ENCODE measurements at regions not wholly inside any gene's neighbourhood (a gene's known extent, or its start where the extent isn't known, plus 50 kb on each side); places are given as distances from the start of the nearest gene placed in this dataset.

GRCh38 chr11:15374418-15374817 is 259.7 kb downstream of the INSC start:
- no peaks in the 10 kb centered on the region for H3K4me1 ChIP-seq (ENCODE audit: insufficient read depth)
- H3K27ac ChIP-seq, result no peak overlapping the region

DNA sequence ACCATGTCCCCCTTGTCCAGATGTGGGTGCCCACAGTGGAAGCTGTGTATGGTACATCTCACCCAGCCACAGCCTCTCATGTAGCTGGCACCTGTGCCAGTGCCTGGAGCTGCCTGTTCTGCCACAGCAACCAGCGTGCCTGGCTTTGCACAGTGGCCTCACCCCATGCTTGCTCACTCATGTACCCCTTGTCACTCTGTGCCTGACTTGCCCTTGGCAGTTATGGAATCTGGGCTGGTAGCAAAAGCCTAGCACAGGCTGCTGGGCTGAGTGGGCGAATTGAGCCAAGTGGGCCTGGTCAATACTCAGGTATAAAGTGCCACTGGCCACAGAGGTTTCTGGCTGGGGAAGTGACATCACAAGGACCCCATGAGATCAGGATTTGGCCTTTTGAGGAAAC is 264.2 kb downstream of the INSC start:
- H3K4me2 ChIP-seq, result no peak overlapping the region
- no peaks in the 10 kb centered on the region for H3K9me2 ChIP-seq (replicated peaks; ENCODE audit: insufficient read depth)
- WGBS (ENCODE audit: low lambda C conversion rate, missing lambda C conversion rate), result 96% methylated on average over 2 of the region's 2 CpGs
- no peaks in the 10 kb centered on the region for H3K36me3 ChIP-seq (replicated peaks; ENCODE audit: insufficient read depth, low read depth)
- H2AFZ ChIP-seq, result no peak overlapping the region
- no peaks in the 10 kb centered on the region for H4K20me1 ChIP-seq (ENCODE audit: insufficient read depth, poor library complexity, severe bottlenecking)
- TF ChIP-seq CTCF (IDR thresholded peaks at IDR 0.05; ENCODE audit: poor library complexity), result no peak
- no peak for TF ChIP-seq EZH2 (IDR thresholded peaks at IDR 0.05; ENCODE audit: borderline replicate concordance)
- TF ChIP-seq EZH2phosphoT487 (IDR thresholded peaks at IDR 0.05; ENCODE audit: low read depth, severe bottlenecking, unreplicated experiment), result no peak
- DNase-seq (ENCODE audit: low spot score), result no peak
- H3K27me3 ChIP-seq, result no peaks in the 10 kb centered on the region
- H3K9me3 ChIP-seq (ENCODE audit: low read depth), result no peaks in the 10 kb centered on the region
- no peak overlapping the region for H3K4me3 ChIP-seq
- no peak overlapping the region for H3K27ac ChIP-seq
- H3K79me2 ChIP-seq, result no peaks in the 10 kb centered on the region
- no peaks in the 10 kb centered on the region for H3K4me1 ChIP-seq (ENCODE audit: insufficient read depth)

More at GRCh38 chr11:15374418-15374817, 259.7 kb downstream of the INSC start:
- no peaks in the 10 kb centered on the region for H3K9me2 ChIP-seq (replicated peaks; ENCODE audit: insufficient read depth)
- DNase-seq (ENCODE audit: low spot score), result no peak
- no peaks in the 10 kb centered on the region for H3K27me3 ChIP-seq
- 55% methylated on average over 2 of the region's 2 CpGs for WGBS (ENCODE audit: low lambda C conversion rate, missing lambda C conversion rate)
- no peaks in the 10 kb centered on the region for H3K36me3 ChIP-seq (replicated peaks; ENCODE audit: insufficient read depth, low read depth)
- H3K4me3 ChIP-seq, result no peak overlapping the region
- no peak overlapping the region for H2AFZ ChIP-seq
- TF ChIP-seq EZH2 (IDR thresholded peaks at IDR 0.05; ENCODE audit: borderline replicate concordance), result no peak
- no peak for TF ChIP-seq EZH2phosphoT487 (IDR thresholded peaks at IDR 0.05; ENCODE audit: low read depth, severe bottlenecking, unreplicated experiment)
- no peak for TF ChIP-seq CTCF (IDR thresholded peaks at IDR 0.05; ENCODE audit: poor library complexity)
- H3K4me2 ChIP-seq, result no peak overlapping the region
- no peaks in the 10 kb centered on the region for H3K9me3 ChIP-seq (ENCODE audit: low read depth)
- H4K20me1 ChIP-seq (ENCODE audit: insufficient read depth, poor library complexity, severe bottlenecking), result no peaks in the 10 kb centered on the region
- H3K79me2 ChIP-seq, result no peaks in the 10 kb centered on the region

DNA sequence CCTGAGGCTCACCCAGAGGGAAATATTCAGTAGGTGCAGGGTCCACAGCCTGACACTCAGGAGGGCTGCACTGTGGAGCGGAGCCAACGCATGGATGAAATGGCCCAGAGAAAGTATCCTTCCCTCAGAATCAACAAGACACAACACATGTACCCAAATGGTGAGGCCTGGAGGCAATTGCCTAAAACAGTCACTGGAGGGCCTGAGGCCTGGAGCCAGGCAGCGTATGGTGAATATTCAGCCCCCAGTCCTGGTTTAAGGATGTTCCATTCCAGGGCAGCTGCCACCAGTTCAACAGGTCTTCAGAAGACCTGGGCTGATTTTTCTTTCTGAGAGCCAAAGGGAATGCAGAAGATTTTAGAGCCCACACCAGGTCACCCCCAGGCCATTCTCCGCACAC is 264.8 kb downstream of the INSC start:
- Histone ChIP-seq H3K9me2 (replicated peaks; ENCODE audit: insufficient read depth) (no peaks in the 10 kb centered on the region), H3K36me3 (replicated peaks; ENCODE audit: insufficient read depth, low read depth) (no peaks in the 10 kb centered on the region), H3K79me2 (no peaks in the 10 kb centered on the region), H3K27me3 (no peaks in the 10 kb centered on the region), H3K4me2 (no peak overlapping the region), H3K9me3 (ENCODE audit: low read depth) (no peaks in the 10 kb centered on the region), H4K20me1 (ENCODE audit: insufficient read depth, poor library complexity, severe bottlenecking) (no peaks in the 10 kb centered on the region), H3K27ac (no peak overlapping the region), H3K4me1 (ENCODE audit: insufficient read depth) (no peaks in the 10 kb centered on the region), H2AFZ (no peak overlapping the region), H3K4me3 (no peak overlapping the region)
- DNase-seq (ENCODE audit: low spot score), result no peak
- 95% methylated on average over 4 of the region's 4 CpGs for WGBS (ENCODE audit: low lambda C conversion rate, missing lambda C conversion rate)
- TF ChIP-seq EZH2phosphoT487 (IDR thresholded peaks at IDR 0.05; ENCODE audit: low read depth, severe bottlenecking, unreplicated experiment), result no peak
- TF ChIP-seq EZH2 (IDR thresholded peaks at IDR 0.05; ENCODE audit: borderline replicate concordance), result no peak
- no peak for TF ChIP-seq CTCF (IDR thresholded peaks at IDR 0.05; ENCODE audit: poor library complexity)

GRCh38 chr11:15390857-15391256 is 276.1 kb downstream of the INSC start:
- Histone ChIP-seq H3K36me3 (replicated peaks; ENCODE audit: insufficient read depth, low read depth) (no peaks in the 10 kb centered on the region), H3K4me2 (no peak overlapping the region), H3K4me3 (no peak overlapping the region), H3K4me1 (ENCODE audit: insufficient read depth) (no peaks in the 10 kb centered on the region), H3K27ac (no peak overlapping the region), H2AFZ (no peak overlapping the region), H3K9me3 (ENCODE audit: low read depth) (peaks cover 5% of the 10 kb centered on the region), H3K79me2 (no peaks in the 10 kb centered on the region), H3K27me3 (no peaks in the 10 kb centered on the region), H3K9me2 (replicated peaks; ENCODE audit: insufficient read depth) (no peaks in the 10 kb centered on the region), H4K20me1 (ENCODE audit: insufficient read depth, poor library complexity, severe bottlenecking) (no peaks in the 10 kb centered on the region)
- 61% methylated on average over 1 of the region's 1 CpG for WGBS (ENCODE audit: low lambda C conversion rate, missing lambda C conversion rate)
- no peak for TF ChIP-seq EZH2phosphoT487 (IDR thresholded peaks at IDR 0.05; ENCODE audit: low read depth, severe bottlenecking, unreplicated experiment)
- TF ChIP-seq CTCF (IDR thresholded peaks at IDR 0.05; ENCODE audit: poor library complexity), result no peak
- TF ChIP-seq EZH2 (IDR thresholded peaks at IDR 0.05; ENCODE audit: borderline replicate concordance), result no peak
- no peak for DNase-seq (ENCODE audit: low spot score)
